ENCODE measurements at regions not wholly inside any gene's neighbourhood (a gene's known extent, or its start where the extent isn't known, plus 50 kb on each side); places are given as distances from the start of the nearest gene placed in this dataset.

- Histone ChIP-seq H3K9ac (ENCODE audit: low read depth in 2 of 2, low read length in 2 of 2) (no peak overlapping the region), H3K4me3 (no peak overlapping the region), H3K27me3 (no peaks in the 10 kb centered on the region), H3K9me3 (no peaks in the 10 kb centered on the region), H3K27ac (no peak overlapping the region), H3K4me1 (no peaks in the 10 kb centered on the region), H3K36me3 (no peaks in the 10 kb centered on the region)
- no peak for TF ChIP-seq CTCF (IDR thresholded peaks at IDR 0.05)
- no peak for DNase-seq
- intact Hi-C loops (cut with DNase I) = no loop called here
These were observed 531.8 kb downstream of the EPHB1 start for GRCh38 chr3:135326851-135327250.

GRCh38 chr3:135328036-135328435, 533.0 kb downstream of the EPHB1 start:
- H3K27me3 ChIP-seq = no peaks in the 10 kb centered on the region
- no peak overlapping the region for H3K4me3 ChIP-seq
- intact Hi-C loops (cut with DNase I) = no loop called here
- H3K27ac ChIP-seq = no peak overlapping the region
- no peaks in the 10 kb centered on the region for H3K9me3 ChIP-seq
- DNase-seq = no peak
- no peaks in the 10 kb centered on the region for H3K36me3 ChIP-seq
- TF ChIP-seq CTCF (IDR thresholded peaks at IDR 0.05) = no peak
- no peaks in the 10 kb centered on the region for H3K4me1 ChIP-seq
- no peak overlapping the region for H3K9ac ChIP-seq (ENCODE audit: low read depth in 2 of 2, low read length in 2 of 2)

- TF ChIP-seq CTCF (IDR thresholded peaks at IDR 0.05) = no peak
- H3K4me1 ChIP-seq = no peaks in the 10 kb centered on the region
- no peaks in the 10 kb centered on the region for H3K27me3 ChIP-seq
- no peak overlapping the region for H3K9ac ChIP-seq (ENCODE audit: low read depth in 2 of 2, low read length in 2 of 2)
- H3K9me3 ChIP-seq = no peaks in the 10 kb centered on the region
- no peaks in the 10 kb centered on the region for H3K36me3 ChIP-seq
- no peak for DNase-seq
- no peak overlapping the region for H3K4me3 ChIP-seq
- no peak overlapping the region for H3K27ac ChIP-seq
- intact Hi-C loops (cut with DNase I) = no loop called here
These were observed 534.4 kb downstream of the EPHB1 start for GRCh38 chr3:135329479-135329878.

GRCh38 chr3:135337192-135337591, 542.1 kb downstream of the EPHB1 start:
- Histone ChIP-seq H3K9me3 (no peaks in the 10 kb centered on the region), H3K4me3 (no peak overlapping the region), H3K27ac (no peak overlapping the region), H3K4me1 (no peaks in the 10 kb centered on the region), H3K27me3 (no peaks in the 10 kb centered on the region), H3K9ac (ENCODE audit: low read depth in 2 of 2, low read length in 2 of 2) (no peak overlapping the region), H3K36me3 (no peaks in the 10 kb centered on the region)
- intact Hi-C loops (cut with DNase I) = no loop called here
- no peak for TF ChIP-seq CTCF (IDR thresholded peaks at IDR 0.05)
- DNase-seq = no peak

GRCh38 chr3:135348690-135349089, 553.6 kb downstream of the EPHB1 start:
- no peaks in the 10 kb centered on the region for H3K9me3 ChIP-seq
- no peaks in the 10 kb centered on the region for H3K4me1 ChIP-seq
- no peak overlapping the region for H3K27ac ChIP-seq
- H3K27me3 ChIP-seq = no peaks in the 10 kb centered on the region
- intact Hi-C loops (cut with DNase I) = no loop called here
- no peak overlapping the region for H3K4me3 ChIP-seq
- H3K9ac ChIP-seq (ENCODE audit: low read depth in 2 of 2, low read length in 2 of 2) = no peak overlapping the region
- H3K36me3 ChIP-seq = no peaks in the 10 kb centered on the region
- no peak for TF ChIP-seq CTCF (IDR thresholded peaks at IDR 0.05)
- DNase-seq = no peak
